Gastroesophageal sphincter (tissue), 4 donors: ENCODE measurements at regions not wholly inside any gene's neighbourhood (a gene's known extent, or its start where the extent isn't known, plus 50 kb on each side); places are given as distances from the start of the nearest gene placed in this dataset.

Experiments used
- ATAC-seq: fragments of 150-250 bp; one replicate; pipeline ENCODE4 v1.9.1; 2016; ENCODE audit warnings: mild to moderate bottlenecking, moderate library complexity
- H3K27ac ChIP-seq, 4 donors: fragments of 200-600 bp; sonication (generic) in 3 of 4; 1 replicate in 3 of 4; 2 replicates in 1 of 4; pipeline ENCODE4 v1.5.1; 2016 to 2019
- H3K27me3 ChIP-seq: fragments of 200-600 bp; sonication (generic); one replicate; pipeline ENCODE4 v1.5.1; 2019
- H3K36me3 ChIP-seq, 2 donors: fragments of 200-600 bp; sonication (generic); one replicate each; pipeline ENCODE4 v1.5.1; 2019; ENCODE audit warnings: control low read depth in 1 of 2
- H3K4me1 ChIP-seq, 3 donors: fragments of 200-600 bp; sonication (generic); 1 replicate in 2 of 3; 2 replicates in 1 of 3; pipeline ENCODE4 v1.5.1; 2016 to 2019; ENCODE audit warnings: control low read depth in 2 of 3
- H3K4me3 ChIP-seq, 2 donors: fragments of 200-600 bp; sonication (generic); one replicate each; pipeline ENCODE4 v1.5.1; 2019; ENCODE audit warnings: mild to moderate bottlenecking in 1 of 2, moderate library complexity in 1 of 2
- H3K9me3 ChIP-seq, 3 donors: fragments of 200-600 bp; sonication (generic); one replicate each; pipeline ENCODE4 v1.5.1; 2017 to 2019; ENCODE audit warnings: control low read depth in 2 of 3
- CTCF ChIP-seq, 4 experiments: fragments of 200-600 bp in 2 of 4; fragments of 450-650 bp in 2 of 4; sonication (generic) in 1 of 4; IDR thresholded peaks; one replicate each; pipeline ENCODE4 v1.5.1; 2017 to 2019; ENCODE audit warnings: antibody characterized with exemption in 4 of 4, mild to moderate bottlenecking in 2 of 4, moderate library complexity in 2 of 4
- EP300 ChIP-seq: sonication (generic); formaldehyde crosslinking; IDR thresholded peaks from one replicate; pipeline ENCODE4 v1.6.1; 2017; ENCODE audit warnings: antibody characterized with exemption, mild to moderate bottlenecking
- POLR2A ChIP-seq, 2 donors: fragments of 450-650 bp; IDR thresholded peaks; one replicate each; pipeline ENCODE4 v1.6.1; 2017; ENCODE audit warnings: antibody characterized with exemption in 2 of 2, mild to moderate bottlenecking in 2 of 2, moderate library complexity in 1 of 2
- POLR2AphosphoS5 ChIP-seq: sonication (generic); formaldehyde crosslinking; IDR thresholded peaks from one replicate; pipeline ENCODE4 v1.6.1; 2017; ENCODE audit warnings: antibody characterized with exemption
- WGBS, 2 donors: methylation state at CpG; one replicate each; pipeline ENCODE4 v1.1.5; 2018; ENCODE audit warnings: low coverage in 1 of 2; 5-methylcytosine and 5-hydroxymethylcytosine counted together

- WGBS, 2 donors = 63 to 100% methylated on average over 1 of the region's 1 CpG
- no peaks in the 10 kb centered on the region for H3K4me1 ChIP-seq
- no peak for ATAC-seq
- TF ChIP-seq CTCF (IDR thresholded peaks at IDR 0.05) (no peak), POLR2A (IDR thresholded peaks at IDR 0.05) (no peak), EP300 (no peak), POLR2AphosphoS5 (no peak)
- H3K27me3 ChIP-seq = no peaks in the 10 kb centered on the region
- no peaks in the 10 kb centered on the region for H3K9me3 ChIP-seq
- no peak overlapping the region for H3K27ac ChIP-seq
- H3K36me3 ChIP-seq = no peaks in the 10 kb centered on the region
- H3K4me3 ChIP-seq = no peak overlapping the region
Measured at GRCh38 chr11:80034801-80035200, 594.0 kb upstream of the TENM4 start.

GRCh38 chr11:80031014-80031600 lies 590.3 kb upstream of the TENM4 start:
- no peaks in the 10 kb centered on the region for H3K4me1 ChIP-seq
- no peak overlapping the region for H3K4me3 ChIP-seq
- no peaks in the 10 kb centered on the region for H3K9me3 ChIP-seq
- TF ChIP-seq EP300 (no peak), POLR2A (IDR thresholded peaks at IDR 0.05) (no peak), CTCF (IDR thresholded peaks at IDR 0.05) (no peak), POLR2AphosphoS5 (no peak)
- no peaks in the 10 kb centered on the region for H3K36me3 ChIP-seq
- 41 to 66% methylated on average over 3 of the region's 3 CpGs for WGBS, 2 donors
- H3K27ac ChIP-seq = no peak overlapping the region
- ATAC-seq = no peak
- no peaks in the 10 kb centered on the region for H3K27me3 ChIP-seq

GRCh38 chr11:80028998-80029397 lies 588.2 kb upstream of the TENM4 start:
- Histone ChIP-seq H3K27ac (no peak overlapping the region), H3K4me3 (no peak overlapping the region), H3K4me1 (no peaks in the 10 kb centered on the region), H3K27me3 (no peaks in the 10 kb centered on the region), H3K36me3 (no peaks in the 10 kb centered on the region), H3K9me3 (no peaks in the 10 kb centered on the region)
- no peak for TF ChIP-seq EP300
- TF ChIP-seq POLR2A (IDR thresholded peaks at IDR 0.05) = no peak
- no peak for TF ChIP-seq CTCF (IDR thresholded peaks at IDR 0.05)
- TF ChIP-seq POLR2AphosphoS5 = no peak
- ATAC-seq = no peak
- WGBS, 2 donors = 33 to 58% methylated on average over 2 of the region's 3 CpGs

- H3K4me1 ChIP-seq = no peaks in the 10 kb centered on the region
- no peak overlapping the region for H3K4me3 ChIP-seq
- no peaks in the 10 kb centered on the region for H3K36me3 ChIP-seq
- ATAC-seq = no peak
- no peak overlapping the region for H3K27ac ChIP-seq
- H3K9me3 ChIP-seq = no peaks in the 10 kb centered on the region
- TF ChIP-seq POLR2AphosphoS5 = no peak
- no peaks in the 10 kb centered on the region for H3K27me3 ChIP-seq
- 55 to 66% methylated on average over 4 of the region's 4 CpGs for WGBS, 2 donors
Measured at GRCh38 chr11:80024119-80024518, 583.3 kb upstream of the TENM4 start.

GRCh38 chr11:80023386-80023785 lies 582.6 kb upstream of the TENM4 start:
- Histone ChIP-seq H3K4me1 (no peaks in the 10 kb centered on the region), H3K9me3 (no peaks in the 10 kb centered on the region), H3K4me3 (no peak overlapping the region), H3K27me3 (no peaks in the 10 kb centered on the region), H3K36me3 (no peaks in the 10 kb centered on the region), H3K27ac (no peak overlapping the region)
- TF ChIP-seq POLR2A (IDR thresholded peaks at IDR 0.05) (no peak), POLR2AphosphoS5 (no peak), EP300 (no peak), CTCF (IDR thresholded peaks at IDR 0.05) (no peak)
- no peak for ATAC-seq
